Liver (tissue), 8 donors: ENCODE measurements at regions not wholly inside any gene's neighbourhood (a gene's known extent, or its start where the extent isn't known, plus 50 kb on each side); places are given as distances from the start of the nearest gene placed in this dataset.

ENCODE experiments used
- DNase-seq: peaks from one replicate; pipeline ENCODE4 v3.0.0-alpha.2; 2017; ENCODE audit warnings: low spot score
- H3K27ac ChIP-seq, 2 donors: one replicate each; pipeline ENCODE4 v1.7.0; 2013; ENCODE audit warnings: inconsistent platforms in 2 of 2, low read length in 2 of 2, control low read depth in 1 of 2, low read depth in 1 of 2, mild to moderate bottlenecking in 1 of 2
- H3K27me3 ChIP-seq, 4 donors: one replicate each; pipeline versions ENCODE4 v1.6.1 to v1.7.0; 2013; ENCODE audit warnings: low read length in 3 of 4, inconsistent platforms in 1 of 4, mild to moderate bottlenecking in 1 of 4, moderate library complexity in 1 of 4; ENCODE audit not compliant: control insufficient read depth in 4 of 4, insufficient read depth in 4 of 4
- H3K36me3 ChIP-seq, 4 donors: one replicate each; pipeline versions ENCODE4 v1.6.1 to v1.7.0; 2013; ENCODE audit warnings: low read length in 3 of 4, mild to moderate bottlenecking in 3 of 4, low read depth in 1 of 4, moderate library complexity in 1 of 4; ENCODE audit not compliant: control insufficient read depth in 4 of 4, insufficient read depth in 3 of 4
- H3K4me1 ChIP-seq, 4 donors: one replicate each; pipeline versions ENCODE4 v1.6.1 to v1.7.0; 2013; ENCODE audit warnings: low read length in 3 of 4, mild to moderate bottlenecking in 3 of 4, moderate library complexity in 1 of 4; ENCODE audit not compliant: control insufficient read depth in 4 of 4, insufficient read depth in 4 of 4
- H3K4me3 ChIP-seq, 3 donors: one replicate each; pipeline versions ENCODE4 v1.6.1 to v1.7.0; 2013; ENCODE audit warnings: low read length in 3 of 3, control low read depth in 1 of 3, low read depth in 1 of 3, mild to moderate bottlenecking in 1 of 3
- H3K9ac ChIP-seq, 2 donors: one replicate each; pipeline ENCODE4 v1.7.0; 2013; ENCODE audit warnings: low read length in 2 of 2, mild to moderate bottlenecking in 2 of 2, moderate library complexity in 2 of 2, control low read depth in 1 of 2, low read depth in 1 of 2
- H3K9me3 ChIP-seq, 4 donors: one replicate each; pipeline versions ENCODE4 v1.6.1 to v1.7.0; 2013; ENCODE audit warnings: low read length in 3 of 4; ENCODE audit not compliant: control insufficient read depth in 4 of 4
- ATF3 ChIP-seq: IDR thresholded peaks from 2 replicates; pipeline ENCODE4 v1.6.1; 2016; ENCODE audit warnings: antibody characterized with exemption
- EGR1 ChIP-seq, 2 donors: IDR thresholded peaks; 2 replicates each; pipeline ENCODE4 v1.6.1; 2016 to 2018; ENCODE audit warnings: antibody characterized with exemption in 2 of 2, low read depth in 2 of 2
- FOXA1 ChIP-seq: IDR thresholded peaks from 2 replicates; pipeline ENCODE4 v1.6.1; 2016; ENCODE audit warnings: antibody characterized with exemption
- FOXA2 ChIP-seq: IDR thresholded peaks from 2 replicates; pipeline ENCODE4 v1.6.1; 2016; ENCODE audit warnings: antibody characterized with exemption
- GABPA ChIP-seq, 2 donors: IDR thresholded peaks in 1 of 2; conservative IDR thresholded peaks in 1 of 2; 2 replicates each; pipeline ENCODE4 v1.6.1; 2016; ENCODE audit warnings: antibody characterized with exemption in 2 of 2, mild to moderate bottlenecking in 1 of 2, moderate library complexity in 1 of 2
- HNF4A ChIP-seq, 2 donors: conservative IDR thresholded peaks; 2 replicates each; pipeline ENCODE4 v1.6.1; 2016; ENCODE audit warnings: antibody characterized with exemption in 2 of 2, mild to moderate bottlenecking in 2 of 2
- HNF4G ChIP-seq: IDR thresholded peaks from 2 replicates; pipeline ENCODE4 v1.6.1; 2016; ENCODE audit warnings: antibody characterized with exemption
- JUND ChIP-seq, 2 donors: IDR thresholded peaks; 2 replicates each; pipeline ENCODE4 v1.6.1; 2016; ENCODE audit warnings: antibody characterized with exemption in 2 of 2
- RXRA ChIP-seq, 2 donors: IDR thresholded peaks; 2 replicates each; pipeline ENCODE4 v1.6.1; 2017 to 2018; ENCODE audit warnings: antibody characterized with exemption in 2 of 2, mild to moderate bottlenecking in 1 of 2
- SP1 ChIP-seq: IDR thresholded peaks from 2 replicates; pipeline ENCODE4 v1.6.1; 2018; ENCODE audit warnings: antibody characterized with exemption, mild to moderate bottlenecking
- TAF1 ChIP-seq: conservative IDR thresholded peaks from 2 replicates; pipeline ENCODE4 v1.6.1; 2016; ENCODE audit warnings: antibody characterized with exemption, mild to moderate bottlenecking
- WGBS: extraction: QIAGEN DNeasy Blood & Tissue Kit; methylation state at CpG from one replicate; pipeline ENCODE4 v1.1.7; 2013; 5-methylcytosine and 5-hydroxymethylcytosine counted together
- TF ChIP-seq, protein P1 (sequence below): fragments of 150-350 bp; IDR thresholded peaks from 2 replicates; pipeline ENCODE4 v1.5.1; 2017; ENCODE audit warnings: improper control_type of control experiment, low read depth, low read length; ENCODE audit not compliant: missing input control
- TF ChIP-seq, protein P2 (sequence below): IDR thresholded peaks from 2 replicates; pipeline ENCODE4 v1.6.1; 2016; ENCODE audit warnings: antibody characterized with exemption
- TF ChIP-seq, protein P3 (sequence below): IDR thresholded peaks from 2 replicates; pipeline ENCODE4 v1.6.1; 2016; ENCODE audit warnings: antibody characterized with exemption, mild to moderate bottlenecking
- TF ChIP-seq, protein P4 (sequence below): IDR thresholded peaks from 2 replicates; pipeline ENCODE4 v1.6.1; 2016; ENCODE audit warnings: antibody characterized with exemption
- donor health status: healthy.
- donor health status: healthy.
- donor health status: healthy.
- donor health status: healthy.
- donor health status: healthy.

DNA sequence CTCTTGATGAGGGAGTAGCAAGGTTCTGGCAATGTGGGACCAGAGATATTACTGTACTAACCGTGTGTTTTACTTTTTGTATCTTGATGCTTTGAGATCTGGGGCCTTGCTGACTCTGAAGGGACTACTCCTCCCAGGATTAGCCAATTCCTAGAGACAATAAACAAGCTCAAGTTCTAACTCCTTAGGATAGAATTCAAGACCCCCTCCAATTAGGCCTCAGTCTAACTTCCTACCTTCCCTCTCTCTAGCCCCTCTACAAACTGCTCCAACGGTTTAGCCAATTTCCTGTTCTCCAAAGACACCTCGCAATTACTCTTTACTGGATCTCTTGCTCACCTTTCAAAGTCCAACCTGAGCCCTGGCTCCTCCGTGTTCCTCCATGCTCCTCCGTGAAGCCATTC is 158.7 kb upstream of the JARID2 start:
- 91% methylated on average over 5 of the region's 5 CpGs for WGBS

DNA sequence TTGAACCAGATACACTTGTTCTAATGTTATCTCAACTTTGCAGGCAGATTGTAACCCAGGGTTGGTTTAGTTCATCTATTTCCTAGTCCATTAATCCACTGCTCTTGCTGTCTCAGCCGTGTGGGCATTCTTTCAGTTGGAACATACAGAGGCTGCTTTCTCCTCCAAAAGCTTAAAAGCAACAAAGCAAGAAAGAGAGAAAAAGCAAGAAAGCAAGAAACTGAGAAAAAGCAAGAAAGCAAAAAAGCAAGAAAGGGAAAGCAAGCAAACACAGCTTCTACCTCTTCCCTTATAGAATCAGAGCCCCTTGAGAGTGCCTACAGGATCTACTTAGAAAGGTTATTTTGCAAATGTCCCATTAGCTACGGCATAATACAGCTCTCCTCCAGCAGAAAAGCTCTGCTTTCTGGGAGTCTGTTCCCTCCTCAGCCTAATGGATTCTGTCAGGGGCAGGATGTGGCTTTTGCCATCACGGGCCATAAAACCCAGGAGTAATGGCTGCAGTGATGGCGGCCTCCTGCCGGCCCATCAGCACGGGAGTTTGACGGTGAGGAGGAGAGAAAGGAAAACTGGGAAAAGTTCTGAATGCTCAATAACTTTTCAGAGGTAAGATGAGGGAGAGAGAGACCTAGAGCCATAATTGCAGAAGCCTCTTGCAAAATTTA is 156.8 kb upstream of the JARID2 start:
- Histone ChIP-seq H3K4me1 (no peaks in the 10 kb centered on the region), H3K9me3 (no peaks in the 10 kb centered on the region), H3K36me3 (no peaks in the 10 kb centered on the region), H3K4me3 (no peak overlapping the region), H3K27me3 (no peaks in the 10 kb centered on the region), H3K9ac (no peak overlapping the region), H3K27ac (no peak overlapping the region)
- WGBS = 75% methylated on average over 7 of the region's 7 CpGs
- DNase-seq = no peak
- TF ChIP-seq HNF4G (no peak), GABPA (IDR thresholded peaks at IDR 0.05 in 1 of 2, conservative IDR thresholded peaks at IDR 0.05 in 1 of 2) (no peak), TAF1 (no peak), FOXA2 (no peak), ATF3 (no peak), SP1 (no peak), FOXA1 (no peak), HNF4A (conservative IDR thresholded peaks at IDR 0.05) (no peak), EGR1 (IDR thresholded peaks at IDR 0.05; ENCODE audit: low read depth in 2 of 2) (no peak), RXRA (IDR thresholded peaks at IDR 0.05) (no peak), JUND (IDR thresholded peaks at IDR 0.05) (no peak)
- TF ChIP-seq, protein P1, sequence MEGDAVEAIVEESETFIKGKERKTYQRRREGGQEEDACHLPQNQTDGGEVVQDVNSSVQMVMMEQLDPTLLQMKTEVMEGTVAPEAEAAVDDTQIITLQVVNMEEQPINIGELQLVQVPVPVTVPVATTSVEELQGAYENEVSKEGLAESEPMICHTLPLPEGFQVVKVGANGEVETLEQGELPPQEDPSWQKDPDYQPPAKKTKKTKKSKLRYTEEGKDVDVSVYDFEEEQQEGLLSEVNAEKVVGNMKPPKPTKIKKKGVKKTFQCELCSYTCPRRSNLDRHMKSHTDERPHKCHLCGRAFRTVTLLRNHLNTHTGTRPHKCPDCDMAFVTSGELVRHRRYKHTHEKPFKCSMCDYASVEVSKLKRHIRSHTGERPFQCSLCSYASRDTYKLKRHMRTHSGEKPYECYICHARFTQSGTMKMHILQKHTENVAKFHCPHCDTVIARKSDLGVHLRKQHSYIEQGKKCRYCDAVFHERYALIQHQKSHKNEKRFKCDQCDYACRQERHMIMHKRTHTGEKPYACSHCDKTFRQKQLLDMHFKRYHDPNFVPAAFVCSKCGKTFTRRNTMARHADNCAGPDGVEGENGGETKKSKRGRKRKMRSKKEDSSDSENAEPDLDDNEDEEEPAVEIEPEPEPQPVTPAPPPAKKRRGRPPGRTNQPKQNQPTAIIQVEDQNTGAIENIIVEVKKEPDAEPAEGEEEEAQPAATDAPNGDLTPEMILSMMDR = no peak
- TF ChIP-seq, protein P2, sequence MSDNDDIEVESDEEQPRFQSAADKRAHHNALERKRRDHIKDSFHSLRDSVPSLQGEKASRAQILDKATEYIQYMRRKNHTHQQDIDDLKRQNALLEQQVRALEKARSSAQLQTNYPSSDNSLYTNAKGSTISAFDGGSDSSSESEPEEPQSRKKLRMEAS = no peak
- TF ChIP-seq, protein P3, sequence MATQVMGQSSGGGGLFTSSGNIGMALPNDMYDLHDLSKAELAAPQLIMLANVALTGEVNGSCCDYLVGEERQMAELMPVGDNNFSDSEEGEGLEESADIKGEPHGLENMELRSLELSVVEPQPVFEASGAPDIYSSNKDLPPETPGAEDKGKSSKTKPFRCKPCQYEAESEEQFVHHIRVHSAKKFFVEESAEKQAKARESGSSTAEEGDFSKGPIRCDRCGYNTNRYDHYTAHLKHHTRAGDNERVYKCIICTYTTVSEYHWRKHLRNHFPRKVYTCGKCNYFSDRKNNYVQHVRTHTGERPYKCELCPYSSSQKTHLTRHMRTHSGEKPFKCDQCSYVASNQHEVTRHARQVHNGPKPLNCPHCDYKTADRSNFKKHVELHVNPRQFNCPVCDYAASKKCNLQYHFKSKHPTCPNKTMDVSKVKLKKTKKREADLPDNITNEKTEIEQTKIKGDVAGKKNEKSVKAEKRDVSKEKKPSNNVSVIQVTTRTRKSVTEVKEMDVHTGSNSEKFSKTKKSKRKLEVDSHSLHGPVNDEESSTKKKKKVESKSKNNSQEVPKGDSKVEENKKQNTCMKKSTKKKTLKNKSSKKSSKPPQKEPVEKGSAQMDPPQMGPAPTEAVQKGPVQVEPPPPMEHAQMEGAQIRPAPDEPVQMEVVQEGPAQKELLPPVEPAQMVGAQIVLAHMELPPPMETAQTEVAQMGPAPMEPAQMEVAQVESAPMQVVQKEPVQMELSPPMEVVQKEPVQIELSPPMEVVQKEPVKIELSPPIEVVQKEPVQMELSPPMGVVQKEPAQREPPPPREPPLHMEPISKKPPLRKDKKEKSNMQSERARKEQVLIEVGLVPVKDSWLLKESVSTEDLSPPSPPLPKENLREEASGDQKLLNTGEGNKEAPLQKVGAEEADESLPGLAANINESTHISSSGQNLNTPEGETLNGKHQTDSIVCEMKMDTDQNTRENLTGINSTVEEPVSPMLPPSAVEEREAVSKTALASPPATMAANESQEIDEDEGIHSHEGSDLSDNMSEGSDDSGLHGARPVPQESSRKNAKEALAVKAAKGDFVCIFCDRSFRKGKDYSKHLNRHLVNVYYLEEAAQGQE = no peak
- TF ChIP-seq, protein P4, sequence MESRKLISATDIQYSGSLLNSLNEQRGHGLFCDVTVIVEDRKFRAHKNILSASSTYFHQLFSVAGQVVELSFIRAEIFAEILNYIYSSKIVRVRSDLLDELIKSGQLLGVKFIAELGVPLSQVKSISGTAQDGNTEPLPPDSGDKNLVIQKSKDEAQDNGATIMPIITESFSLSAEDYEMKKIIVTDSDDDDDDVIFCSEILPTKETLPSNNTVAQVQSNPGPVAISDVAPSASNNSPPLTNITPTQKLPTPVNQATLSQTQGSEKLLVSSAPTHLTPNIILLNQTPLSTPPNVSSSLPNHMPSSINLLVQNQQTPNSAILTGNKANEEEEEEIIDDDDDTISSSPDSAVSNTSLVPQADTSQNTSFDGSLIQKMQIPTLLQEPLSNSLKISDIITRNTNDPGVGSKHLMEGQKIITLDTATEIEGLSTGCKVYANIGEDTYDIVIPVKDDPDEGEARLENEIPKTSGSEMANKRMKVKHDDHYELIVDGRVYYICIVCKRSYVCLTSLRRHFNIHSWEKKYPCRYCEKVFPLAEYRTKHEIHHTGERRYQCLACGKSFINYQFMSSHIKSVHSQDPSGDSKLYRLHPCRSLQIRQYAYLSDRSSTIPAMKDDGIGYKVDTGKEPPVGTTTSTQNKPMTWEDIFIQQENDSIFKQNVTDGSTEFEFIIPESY = no peak

More for the DNA sequence above, 158.7 kb upstream of the JARID2 start:
- DNase-seq = no peak
- no peaks in the 10 kb centered on the region for H3K4me1 ChIP-seq
- no peak overlapping the region for H3K4me3 ChIP-seq
- no peak overlapping the region for H3K9ac ChIP-seq
- TF ChIP-seq HNF4G (no peak), ATF3 (no peak), TAF1 (no peak)
- H3K27me3 ChIP-seq = no peaks in the 10 kb centered on the region
- H3K9me3 ChIP-seq = no peaks in the 10 kb centered on the region
- H3K36me3 ChIP-seq = no peaks in the 10 kb centered on the region
- no peak overlapping the region for H3K27ac ChIP-seq
